H1 (cell line): ENCODE measurements at regions not wholly inside any gene's neighbourhood (a gene's known extent, or its start where the extent isn't known, plus 50 kb on each side); places are given as distances from the start of the nearest gene placed in this dataset.

Experiments used
- CBX8 ChIP-seq: fragments of 300-800, 300-1000 bp; sonication (generic); IDR thresholded peaks from 2 replicates; pipeline ENCODE4 v1.7.1; 2016; ENCODE audit warnings: low read depth, low read length, borderline replicate concordance
- RAD21 ChIP-seq, 2 experiments: IDR thresholded peaks in 1 of 2; conservative IDR thresholded peaks in 1 of 2; 2 replicates each; pipeline ENCODE4 v1.6.1; 2011; ENCODE audit warnings: low read depth in 2 of 2, low read length in 2 of 2, improper control_type of control experiment in 1 of 2, inconsistent platforms in 1 of 2, mild to moderate bottlenecking in 1 of 2, moderate library complexity in 1 of 2
- SP2 ChIP-seq: IDR thresholded peaks from 2 replicates; pipeline ENCODE4 v1.6.1; 2012; ENCODE audit warnings: mild to moderate bottlenecking, low read length, inconsistent platforms
- TAF1 ChIP-seq: IDR thresholded peaks from 2 replicates; pipeline ENCODE4 v1.6.1; 2011; ENCODE audit warnings: mild to moderate bottlenecking, low read depth, low read length

DNA sequence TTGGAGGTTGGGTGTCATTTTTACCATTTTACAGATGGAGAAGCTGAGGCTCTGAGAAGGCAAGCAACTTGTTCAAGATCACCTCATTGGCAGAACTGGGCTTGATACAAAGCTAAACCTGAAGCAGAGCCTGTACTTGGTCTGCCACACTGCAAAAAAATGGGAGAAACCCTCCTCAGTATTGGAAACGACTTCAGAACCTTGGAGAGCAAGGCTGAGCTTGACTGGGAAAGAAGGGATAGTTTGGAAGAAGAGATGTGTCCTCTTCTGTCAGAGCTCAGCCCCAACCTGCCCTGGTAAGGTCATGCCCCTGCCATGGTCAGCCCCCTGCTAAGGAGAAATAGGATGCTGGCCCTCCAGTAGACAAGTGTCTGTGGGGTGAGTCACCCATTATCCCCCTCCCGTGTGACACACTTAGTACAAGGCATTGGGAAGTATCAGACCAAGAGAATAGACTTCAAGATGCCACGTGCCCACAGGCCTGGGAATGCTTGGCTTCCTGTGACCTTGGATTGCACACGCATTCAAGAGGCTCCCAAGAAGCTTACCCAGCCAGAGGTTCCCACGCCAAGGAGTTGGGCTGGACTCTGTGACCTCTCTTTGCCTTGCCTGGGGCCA, 56.2 kb upstream of the SMNDC1 start (continued):
- TF ChIP-seq RAD21 (IDR thresholded peaks at IDR 0.05 in 1 of 2, conservative IDR thresholded peaks at IDR 0.05 in 1 of 2; ENCODE audit: low read depth in 2 of 2, low read length in 2 of 2) (no peak), TAF1 (no peak), CBX8 (no peak), SP2 (no peak)
- TF ChIP-seq, all 59 proteins: peak for 0
